OCI-LY7 (cell line): ENCODE measurements at regions not wholly inside any gene's neighbourhood (a gene's known extent, or its start where the extent isn't known, plus 50 kb on each side); places are given as distances from the start of the nearest gene placed in this dataset.

ENCODE experiments used
- EZH2phosphoT487 ChIP-seq: fragments of 200-600 bp; sonication (generic); IDR thresholded peaks from 2 replicates; pipeline ENCODE4 v1.6.1; 2018; ENCODE audit warnings: low read depth, borderline replicate concordance, mild to moderate bottlenecking, mixed run types, antibody characterized with exemption, low read length, moderate library complexity, mixed read lengths
- TF ChIP-seq, protein P1 (sequence below): fragments of 200-600 bp; sonication (generic); conservative IDR thresholded peaks from 2 replicates; pipeline ENCODE4 v1.5.1; 2014; ENCODE audit warnings: mild to moderate bottlenecking, antibody characterized with exemption, low read length, moderate library complexity, mixed read lengths

- TF ChIP-seq, protein P1, sequence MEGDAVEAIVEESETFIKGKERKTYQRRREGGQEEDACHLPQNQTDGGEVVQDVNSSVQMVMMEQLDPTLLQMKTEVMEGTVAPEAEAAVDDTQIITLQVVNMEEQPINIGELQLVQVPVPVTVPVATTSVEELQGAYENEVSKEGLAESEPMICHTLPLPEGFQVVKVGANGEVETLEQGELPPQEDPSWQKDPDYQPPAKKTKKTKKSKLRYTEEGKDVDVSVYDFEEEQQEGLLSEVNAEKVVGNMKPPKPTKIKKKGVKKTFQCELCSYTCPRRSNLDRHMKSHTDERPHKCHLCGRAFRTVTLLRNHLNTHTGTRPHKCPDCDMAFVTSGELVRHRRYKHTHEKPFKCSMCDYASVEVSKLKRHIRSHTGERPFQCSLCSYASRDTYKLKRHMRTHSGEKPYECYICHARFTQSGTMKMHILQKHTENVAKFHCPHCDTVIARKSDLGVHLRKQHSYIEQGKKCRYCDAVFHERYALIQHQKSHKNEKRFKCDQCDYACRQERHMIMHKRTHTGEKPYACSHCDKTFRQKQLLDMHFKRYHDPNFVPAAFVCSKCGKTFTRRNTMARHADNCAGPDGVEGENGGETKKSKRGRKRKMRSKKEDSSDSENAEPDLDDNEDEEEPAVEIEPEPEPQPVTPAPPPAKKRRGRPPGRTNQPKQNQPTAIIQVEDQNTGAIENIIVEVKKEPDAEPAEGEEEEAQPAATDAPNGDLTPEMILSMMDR: no peak
- TF ChIP-seq EZH2phosphoT487: no peak
Observed at GRCh38 chr6:62344850-62345249, 58.8 kb upstream of the KHDRBS2 start.
